Activated naive CD8-positive, alpha-beta T cell treated with anti-CD3 and anti-CD28 coated beads for 36 hours (primary cell): ENCODE measurements at regions not wholly inside any gene's neighbourhood (a gene's known extent, or its start where the extent isn't known, plus 50 kb on each side); places are given as distances from the start of the nearest gene placed in this dataset.

ENCODE experiments used
- DNase-seq: peaks from one replicate; pipeline ENCODE4 v3.0.0; 2021
- H3K27ac Mint-ChIP-seq: one replicate; pipeline ENCODE4 v1.8.0; 2022; ENCODE audit warnings: mild to moderate bottlenecking, moderate library complexity, mixed read lengths
- H3K27me3 Mint-ChIP-seq: one replicate; pipeline ENCODE4 v1.8.0; 2022; ENCODE audit warnings: mild to moderate bottlenecking, mixed read lengths
- H3K36me3 Mint-ChIP-seq: one replicate; pipeline ENCODE4 v1.8.0; 2021; ENCODE audit warnings: mild to moderate bottlenecking, mixed read lengths
- H3K4me1 Mint-ChIP-seq: one replicate; pipeline ENCODE4 v1.8.0; 2021; ENCODE audit warnings: mixed read lengths
- H3K4me3 Mint-ChIP-seq: one replicate; pipeline ENCODE4 v1.8.0; 2022; ENCODE audit warnings: mild to moderate bottlenecking, moderate library complexity, mixed read lengths
- H3K9me3 Mint-ChIP-seq: one replicate; pipeline ENCODE4 v1.8.0; 2022; ENCODE audit warnings: mixed read lengths

GRCh38 chr1:218156595-218156994 is 128.5 kb upstream of the RRP15 start:
- peaks cover 45% of the 10 kb centered on the region for H3K27me3 Mint-ChIP-seq
- no peak for DNase-seq
- H3K36me3 Mint-ChIP-seq = no peaks in the 10 kb centered on the region
- peaks cover 5% of the 10 kb centered on the region for H3K9me3 Mint-ChIP-seq
- H3K27ac Mint-ChIP-seq = no peak overlapping the region
- no peak overlapping the region for H3K4me3 Mint-ChIP-seq
- no peaks in the 10 kb centered on the region for H3K4me1 Mint-ChIP-seq

DNA sequence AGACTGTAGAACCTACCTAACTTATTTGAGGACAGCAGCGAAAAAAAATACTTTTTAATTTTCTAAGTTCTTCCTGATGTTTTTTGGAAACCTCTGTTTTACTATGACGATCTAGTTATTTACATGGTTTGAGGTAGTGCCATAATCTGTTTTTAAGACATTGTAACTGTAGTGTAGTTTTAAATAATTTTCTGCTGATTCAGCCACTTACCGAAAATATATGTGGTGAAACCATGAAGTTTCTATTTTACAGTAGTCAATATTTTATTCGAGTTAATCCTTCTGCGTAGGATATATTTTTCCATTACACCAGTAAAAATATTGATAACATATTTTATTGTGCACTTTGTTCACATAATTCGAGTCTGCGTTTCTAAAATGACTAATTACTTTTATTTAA is 121.7 kb upstream of the RRP15 start:
- Mint-ChIP-seq H3K4me1 (peaks cover 11% of the 10 kb centered on the region), H3K27ac (no peak overlapping the region), H3K36me3 (no peaks in the 10 kb centered on the region), H3K4me3 (no peak overlapping the region), H3K9me3 (no peaks in the 10 kb centered on the region), H3K27me3 (peaks cover 66% of the 10 kb centered on the region)
- no peak for DNase-seq

GRCh38 chr1:218164111-218164929 is 120.8 kb upstream of the RRP15 start:
- H3K27me3 Mint-ChIP-seq = peaks cover 61% of the 10 kb centered on the region
- peak overlapping the region; percentile 68 for H3K4me3 Mint-ChIP-seq
- H3K27ac Mint-ChIP-seq = no peak overlapping the region
- no peaks in the 10 kb centered on the region for H3K36me3 Mint-ChIP-seq
- H3K4me1 Mint-ChIP-seq = peaks cover 11% of the 10 kb centered on the region
- H3K9me3 Mint-ChIP-seq = no peaks in the 10 kb centered on the region
- no peak for DNase-seq

DNA sequence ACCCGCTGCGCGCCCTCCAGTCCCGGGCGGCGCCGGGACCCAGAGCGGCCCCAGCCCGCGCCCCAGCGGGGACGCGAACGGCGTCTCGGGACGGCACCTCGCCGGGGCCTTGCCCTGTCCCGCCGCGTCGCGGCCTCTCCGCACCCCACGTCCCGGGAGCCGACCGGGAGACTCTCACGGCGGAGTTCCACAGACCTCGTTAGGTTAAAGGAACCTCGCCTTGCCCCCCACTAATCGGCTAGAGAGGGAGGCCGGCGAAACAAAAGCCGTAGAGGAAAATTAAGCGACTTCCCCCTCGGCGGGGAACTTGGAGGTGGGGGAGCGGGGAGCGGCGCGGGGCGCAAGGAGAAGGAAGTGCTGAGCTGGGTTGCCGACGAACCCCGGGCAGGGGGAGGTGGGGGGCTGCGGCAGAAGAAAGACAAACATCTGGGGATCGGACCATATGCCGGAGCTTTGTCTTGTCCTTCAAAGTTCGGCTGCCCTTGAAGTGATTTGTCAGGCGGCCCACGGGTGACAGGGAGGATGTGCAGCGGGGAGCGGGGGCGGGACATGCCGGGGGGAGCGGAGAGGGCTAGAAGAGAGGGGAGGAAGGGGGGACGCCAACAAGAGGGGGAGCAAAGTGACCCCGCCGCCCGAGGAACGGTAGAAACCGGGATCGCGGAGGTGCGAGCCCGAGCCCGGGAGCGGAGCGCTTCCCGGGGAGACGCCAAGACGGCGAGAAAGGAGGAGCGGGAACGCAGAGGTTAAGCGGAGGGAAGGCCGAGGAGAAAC is 120.0 kb upstream of the RRP15 start:
- H3K4me3 Mint-ChIP-seq = peak overlapping the region; percentile 63
- H3K27me3 Mint-ChIP-seq = peaks cover 58% of the 10 kb centered on the region
- H3K27ac Mint-ChIP-seq = no peak overlapping the region
- no peaks in the 10 kb centered on the region for H3K36me3 Mint-ChIP-seq
- no peak for DNase-seq
- no peaks in the 10 kb centered on the region for H3K9me3 Mint-ChIP-seq
- H3K4me1 Mint-ChIP-seq = peaks cover 11% of the 10 kb centered on the region

- Mint-ChIP-seq H3K27me3 (peaks cover 53% of the 10 kb centered on the region), H3K4me3 (peak overlapping the region; percentile 63), H3K27ac (no peak overlapping the region), H3K4me1 (peaks cover 11% of the 10 kb centered on the region), H3K9me3 (no peaks in the 10 kb centered on the region), H3K36me3 (no peaks in the 10 kb centered on the region)
- no peak for DNase-seq
Observed at GRCh38 chr1:218165701-218166114, 119.4 kb upstream of the RRP15 start.

- Mint-ChIP-seq H3K4me3 (no peak overlapping the region), H3K27me3 (peaks cover 54% of the 10 kb centered on the region), H3K36me3 (no peaks in the 10 kb centered on the region), H3K27ac (no peak overlapping the region), H3K9me3 (no peaks in the 10 kb centered on the region), H3K4me1 (peaks cover 11% of the 10 kb centered on the region)
- no peak for DNase-seq
Observed at GRCh38 chr1:218166268-218166945, 118.7 kb upstream of the RRP15 start.

GRCh38 chr1:218171302-218171893 is 113.7 kb upstream of the RRP15 start:
- no peak for DNase-seq
- H3K27ac Mint-ChIP-seq = no peak overlapping the region
- peaks cover 27% of the 10 kb centered on the region for H3K27me3 Mint-ChIP-seq
- H3K4me1 Mint-ChIP-seq = no peaks in the 10 kb centered on the region
- no peak overlapping the region for H3K4me3 Mint-ChIP-seq
- H3K36me3 Mint-ChIP-seq = no peaks in the 10 kb centered on the region
- H3K9me3 Mint-ChIP-seq = no peaks in the 10 kb centered on the region

- no peak overlapping the region for H3K27ac Mint-ChIP-seq
- H3K4me1 Mint-ChIP-seq = no peaks in the 10 kb centered on the region
- H3K9me3 Mint-ChIP-seq = no peaks in the 10 kb centered on the region
- no peaks in the 10 kb centered on the region for H3K27me3 Mint-ChIP-seq
- no peak for DNase-seq
- no peak overlapping the region for H3K4me3 Mint-ChIP-seq
- no peaks in the 10 kb centered on the region for H3K36me3 Mint-ChIP-seq
Observed at GRCh38 chr1:218182455-218182854, 102.6 kb upstream of the RRP15 start.

GRCh38 chr1:218200979-218201378 is 84.1 kb upstream of the RRP15 start:
- H3K9me3 Mint-ChIP-seq = no peaks in the 10 kb centered on the region
- no peaks in the 10 kb centered on the region for H3K36me3 Mint-ChIP-seq
- H3K4me1 Mint-ChIP-seq = no peaks in the 10 kb centered on the region
- H3K27ac Mint-ChIP-seq = no peak overlapping the region
- H3K4me3 Mint-ChIP-seq = no peak overlapping the region
- DNase-seq = no peak
- no peaks in the 10 kb centered on the region for H3K27me3 Mint-ChIP-seq

DNA sequence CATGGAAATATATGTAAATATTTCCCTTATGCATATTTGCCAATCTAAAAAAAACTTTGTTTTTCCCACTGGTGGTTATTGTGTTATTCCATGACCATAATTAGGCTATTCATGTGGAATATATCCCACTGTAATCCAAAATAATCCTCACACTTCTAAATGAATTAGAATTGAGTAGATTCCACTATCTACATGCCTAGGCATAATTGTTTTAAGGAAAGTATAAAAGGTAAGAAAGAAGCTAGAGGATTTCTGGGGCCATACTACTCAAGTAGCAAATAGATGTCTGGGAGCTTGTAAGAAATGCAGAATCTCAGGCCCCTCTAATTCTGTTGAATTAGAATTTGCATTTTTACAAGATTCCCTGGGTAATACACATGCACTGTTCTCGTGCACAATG is 83.5 kb upstream of the RRP15 start:
- Mint-ChIP-seq H3K36me3 (no peaks in the 10 kb centered on the region), H3K9me3 (no peaks in the 10 kb centered on the region), H3K4me1 (no peaks in the 10 kb centered on the region), H3K27ac (no peak overlapping the region), H3K4me3 (no peak overlapping the region), H3K27me3 (no peaks in the 10 kb centered on the region)
- DNase-seq = no peak

GRCh38 chr1:218205721-218206120 is 79.4 kb upstream of the RRP15 start:
- H3K36me3 Mint-ChIP-seq = no peaks in the 10 kb centered on the region
- no peak overlapping the region for H3K27ac Mint-ChIP-seq
- peaks cover 5% of the 10 kb centered on the region for H3K27me3 Mint-ChIP-seq
- H3K4me3 Mint-ChIP-seq = no peak overlapping the region
- no peaks in the 10 kb centered on the region for H3K9me3 Mint-ChIP-seq
- no peaks in the 10 kb centered on the region for H3K4me1 Mint-ChIP-seq
- DNase-seq = no peak

DNA sequence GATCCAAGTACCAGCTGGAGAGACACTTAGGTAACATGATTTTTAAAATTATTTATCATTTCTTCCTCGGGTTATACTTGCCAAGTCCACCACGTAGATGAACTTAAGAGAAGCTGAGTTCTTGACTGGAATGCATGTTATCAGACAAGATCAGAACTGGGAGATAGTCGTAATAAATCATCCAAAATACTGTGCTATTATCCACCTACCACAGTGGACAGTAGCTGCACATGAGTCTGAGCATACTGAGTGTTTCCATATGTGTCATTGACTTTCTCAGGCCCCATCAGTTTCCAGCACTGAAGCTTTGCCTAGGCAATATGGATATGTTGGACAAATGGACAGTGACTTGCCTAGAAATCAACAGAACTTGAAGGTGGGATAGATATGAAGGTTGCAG is 77.9 kb upstream of the RRP15 start:
- Mint-ChIP-seq H3K27me3 (peaks cover 5% of the 10 kb centered on the region), H3K4me3 (no peak overlapping the region), H3K36me3 (no peaks in the 10 kb centered on the region), H3K9me3 (no peaks in the 10 kb centered on the region), H3K27ac (no peak overlapping the region), H3K4me1 (no peaks in the 10 kb centered on the region)
- DNase-seq = no peak

- no peaks in the 10 kb centered on the region for H3K9me3 Mint-ChIP-seq
- no peak for DNase-seq
- no peaks in the 10 kb centered on the region for H3K4me1 Mint-ChIP-seq
- H3K36me3 Mint-ChIP-seq = no peaks in the 10 kb centered on the region
- no peak overlapping the region for H3K4me3 Mint-ChIP-seq
- no peak overlapping the region for H3K27ac Mint-ChIP-seq
- H3K27me3 Mint-ChIP-seq = peaks cover 11% of the 10 kb centered on the region
Observed at GRCh38 chr1:218209351-218209861, 75.7 kb upstream of the RRP15 start.

DNA sequence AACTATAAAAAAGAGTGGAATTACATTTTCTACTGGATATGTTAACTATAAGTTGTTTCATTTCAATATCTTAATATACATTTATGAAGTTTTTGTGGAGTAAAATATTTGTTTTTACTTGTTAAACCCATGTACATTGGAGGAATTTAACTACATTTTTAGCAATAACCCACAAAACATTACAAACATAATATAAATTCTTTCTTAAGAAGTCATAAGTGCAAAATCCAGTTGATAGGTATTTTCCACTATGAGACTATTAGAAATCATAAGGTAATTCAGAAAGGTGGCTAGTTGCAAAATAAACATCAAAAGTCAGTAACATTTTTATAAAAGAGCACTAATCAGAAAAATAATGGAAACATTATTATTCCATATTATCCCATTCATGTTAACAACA is 73.9 kb upstream of the RRP15 start:
- Mint-ChIP-seq H3K9me3 (no peaks in the 10 kb centered on the region), H3K27me3 (peaks cover 15% of the 10 kb centered on the region), H3K4me1 (no peaks in the 10 kb centered on the region), H3K27ac (no peak overlapping the region), H3K4me3 (no peak overlapping the region), H3K36me3 (no peaks in the 10 kb centered on the region)
- no peak for DNase-seq

DNA sequence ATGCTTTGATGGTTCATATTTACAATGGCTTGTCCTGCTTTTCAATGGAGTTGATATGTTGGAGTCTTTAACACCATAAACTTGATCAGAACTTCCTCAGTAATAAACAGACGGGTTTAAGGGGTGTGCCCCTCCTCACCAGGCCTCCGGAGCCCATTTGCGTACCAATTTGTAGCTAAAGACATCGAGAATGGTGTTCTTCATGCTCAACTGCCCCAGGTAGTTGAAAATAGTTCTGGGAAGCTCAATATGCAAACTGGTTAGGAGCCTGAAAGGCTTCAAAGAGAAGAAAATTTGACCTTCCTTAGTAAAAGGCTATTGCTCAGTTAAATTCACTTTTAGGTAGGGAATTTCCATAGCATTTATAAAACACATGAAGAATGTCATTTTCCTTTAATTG is 68.1 kb upstream of the RRP15 start:
- no peaks in the 10 kb centered on the region for H3K36me3 Mint-ChIP-seq
- H3K27me3 Mint-ChIP-seq = peaks cover 13% of the 10 kb centered on the region
- no peak overlapping the region for H3K27ac Mint-ChIP-seq
- no peak for DNase-seq
- H3K4me1 Mint-ChIP-seq = no peaks in the 10 kb centered on the region
- H3K4me3 Mint-ChIP-seq = no peak overlapping the region
- no peaks in the 10 kb centered on the region for H3K9me3 Mint-ChIP-seq
